Gastroesophageal sphincter (tissue), 3 donors: ENCODE measurements at regions not wholly inside any gene's neighbourhood (a gene's known extent, or its start where the extent isn't known, plus 50 kb on each side); places are given as distances from the start of the nearest gene placed in this dataset.

Experiments used
- CTCF ChIP-seq, 4 experiments: fragments of 200-600 bp in 2 of 4; fragments of 450-650 bp in 2 of 4; sonication (generic) in 1 of 4; IDR thresholded peaks; one replicate each; pipeline ENCODE4 v1.5.1; 2017 to 2019; ENCODE audit warnings: antibody characterized with exemption in 4 of 4, mild to moderate bottlenecking in 2 of 4, moderate library complexity in 2 of 4
- EP300 ChIP-seq: sonication (generic); formaldehyde crosslinking; IDR thresholded peaks from one replicate; pipeline ENCODE4 v1.6.1; 2017; ENCODE audit warnings: antibody characterized with exemption, mild to moderate bottlenecking
- POLR2A ChIP-seq, 2 donors: fragments of 450-650 bp; IDR thresholded peaks; one replicate each; pipeline ENCODE4 v1.6.1; 2017; ENCODE audit warnings: antibody characterized with exemption in 2 of 2, mild to moderate bottlenecking in 2 of 2, moderate library complexity in 1 of 2
- POLR2AphosphoS5 ChIP-seq: sonication (generic); formaldehyde crosslinking; IDR thresholded peaks from one replicate; pipeline ENCODE4 v1.6.1; 2017; ENCODE audit warnings: antibody characterized with exemption

- no peak for TF ChIP-seq CTCF (IDR thresholded peaks at IDR 0.05)
- TF ChIP-seq POLR2AphosphoS5: no peak
- no peak for TF ChIP-seq POLR2A (IDR thresholded peaks at IDR 0.05)
- no peak for TF ChIP-seq EP300
Measured at GRCh38 chr15:70210528-70210927, 112.8 kb upstream of the TLE3 start.
